HepG2 (cell line): ENCODE measurements at regions not wholly inside any gene's neighbourhood (a gene's known extent, or its start where the extent isn't known, plus 50 kb on each side); places are given as distances from the start of the nearest gene placed in this dataset.

Source experiments
- ATAC-seq: fragments of 200-7000 bp; cut with Tn5 transposase; 3 replicates; pipeline ENCODE4 v1.9.1; 2020; ENCODE audit warnings: mild to moderate bottlenecking, moderate library complexity
- BruUV-seq: library from RNA; stranded (reverse); fragments of 400-500 nt; replicated peaks from 2 replicates; lab custom pipeline; 2021; lab: Mats Ljungman, UMichigan
- CTCF ChIA-PET: fragments of 300-600 bp; formaldehyde crosslinking; extraction: SDS; loops from one replicate; lab custom pipeline; 2021; ENCODE audit warnings: low total read pairs, inconsistent platforms, low intra/inter-chr PET ratio; lab: Yijun Ruan, JAX
- POLR2A ChIA-PET: fragments of 350-600 bp; sonication (Branson Sonifier 250); formaldehyde crosslinking; loops from one replicate; lab custom pipeline; 2020; ENCODE audit warnings: antibody characterized with exemption, inconsistent platforms; lab: Yijun Ruan, JAX
- DNase-seq: peaks from one replicate; pipeline ENCODE4 v3.0.0-alpha.2; 2015; ENCODE audit warnings: low spot score
- FAIRE-seq: peaks from 3 replicates; lab custom pipeline; 2011; peaks lifted over from hg19 to GRCh38; lab: Jason Lieb, UNC
- H2AFZ ChIP-seq: one replicate; pipeline ENCODE4 v1.6.1; 2011; ENCODE audit warnings: low read length, inconsistent platforms
- H3K27ac ChIP-seq: fragments of 300-600 bp; 3 replicates; pipeline ENCODE4 v1.8.0; 2011; ENCODE audit warnings: mixed run types, mild to moderate bottlenecking, mixed read lengths, low read length, inconsistent platforms; ENCODE audit not compliant: insufficient read depth; ENCODE audit errors: extremely low read length
- H3K27me3 ChIP-seq, 2 experiments: fragments of 200-600 bp in 1 of 2; 2 replicates in 1 of 2; 3 replicates in 1 of 2; pipeline versions ENCODE4 v1.6.0 to v1.8.0; 2011; ENCODE audit warnings: low read length in 2 of 2, mild to moderate bottlenecking in 2 of 2, moderate library complexity in 2 of 2, inconsistent platforms in 1 of 2; ENCODE audit not compliant: insufficient read depth in 2 of 2, control insufficient read depth in 1 of 2
- H3K36me3 ChIP-seq, 2 experiments: fragments of 200-600 bp in 1 of 2; replicated peaks in 1 of 2; 2 replicates in 1 of 2; 3 replicates in 1 of 2; pipeline versions ENCODE4 v1.5.1 to v1.8.0; 2011; ENCODE audit warnings: low read length in 2 of 2, inconsistent platforms in 1 of 2; ENCODE audit not compliant: insufficient read depth in 2 of 2, control insufficient read depth in 1 of 2
- H3K4me1 ChIP-seq: 2 replicates; pipeline ENCODE4 v1.5.1; 2012; ENCODE audit warnings: low read length, inconsistent platforms; ENCODE audit not compliant: insufficient read depth
- H3K4me2 ChIP-seq: 2 replicates; pipeline ENCODE4 v1.6.0; 2011; ENCODE audit warnings: low read depth, low read length, inconsistent platforms
- H3K4me3 ChIP-seq, 3 experiments: fragments of 200-600 bp in 1 of 3; sonication (generic), shearing (Covaris generic) in 1 of 3; replicated peaks in 1 of 3; 2 replicates each; pipeline ENCODE4 v1.5.1; 2011 to 2016; ENCODE audit warnings: low read length in 3 of 3, inconsistent platforms in 2 of 3, low read depth in 2 of 3, mild to moderate bottlenecking in 2 of 3, control low read depth in 1 of 3, mixed read lengths in 1 of 3; ENCODE audit not compliant: insufficient read depth in 1 of 3
- H3K79me2 ChIP-seq: one replicate; pipeline ENCODE4 v1.6.1; 2011; ENCODE audit warnings: low read length, inconsistent platforms; ENCODE audit not compliant: insufficient read depth
- H3K9ac ChIP-seq: 2 replicates; pipeline ENCODE4 v1.6.0; 2011; ENCODE audit warnings: mild to moderate bottlenecking, low read depth, low read length, inconsistent platforms; ENCODE audit not compliant: insufficient read depth
- H3K9me3 ChIP-seq: 2 replicates; pipeline ENCODE4 v1.5.1; 2012; ENCODE audit warnings: mild to moderate bottlenecking, low read length
- H4K20me1 ChIP-seq: 2 replicates; pipeline ENCODE4 v1.6.0; 2011; ENCODE audit warnings: inconsistent platforms, mild to moderate bottlenecking, low read length, moderate library complexity; ENCODE audit not compliant: insufficient read depth
- ATF7-NPFF ChIP-seq: sonication (generic); formaldehyde crosslinking; IDR thresholded peaks from 2 replicates; pipeline ENCODE4 v1.8.1; 2023; ENCODE audit warnings: mild to moderate bottlenecking, low read depth, missing genetic modification reagents, moderate library complexity
- ELF1 ChIP-seq: sonication (generic); formaldehyde crosslinking; IDR thresholded peaks from 2 replicates; pipeline ENCODE4 v1.4.0; 2020; ENCODE audit warnings: missing genetic modification reagents
- FOXO1 ChIP-seq: sonication (generic); formaldehyde crosslinking; IDR thresholded peaks from 2 replicates; pipeline ENCODE4 v1.4.0; 2020; ENCODE audit warnings: missing genetic modification reagents
- SATB2 ChIP-seq: sonication (generic); formaldehyde crosslinking; IDR thresholded peaks from 2 replicates; pipeline ENCODE4 v1.5.0; 2020; ENCODE audit warnings: missing genetic modification reagents
- TEAD3 ChIP-seq: optimal IDR thresholded peaks from 2 replicates; pipeline ENCODE3; 2016; ENCODE audit warnings: borderline replicate concordance
- XRCC5 ChIP-seq: fragments of 200-400 bp; formaldehyde crosslinking; optimal IDR thresholded peaks from 2 replicates; pipeline ENCODE3; 2017; ENCODE audit warnings: mild to moderate bottlenecking, low read length
- ZNF251 ChIP-seq: sonication (generic); formaldehyde crosslinking; IDR thresholded peaks from 2 replicates; pipeline ENCODE4 v1.9.0; 2021; ENCODE audit warnings: mild to moderate bottlenecking, missing genetic modification reagents
- ZNF354B ChIP-seq: sonication (generic); formaldehyde crosslinking; IDR thresholded peaks from 2 replicates; pipeline ENCODE4 v1.8.0; 2022; ENCODE audit warnings: mild to moderate bottlenecking, missing genetic modification reagents
- ZNF678 ChIP-seq: sonication (generic); formaldehyde crosslinking; IDR thresholded peaks from 2 replicates; pipeline ENCODE4 v1.4.0; 2020; ENCODE audit warnings: mild to moderate bottlenecking, missing genetic modification reagents
- ZNF781 ChIP-seq: sonication (generic); formaldehyde crosslinking; IDR thresholded peaks from 2 replicates; pipeline ENCODE4 v1.5.1; 2020; ENCODE audit warnings: borderline replicate concordance, mild to moderate bottlenecking, missing genetic modification reagents; ENCODE audit errors: not compliant biosample characterization
- ZNF850 ChIP-seq: sonication (generic); formaldehyde crosslinking; conservative IDR thresholded peaks from 2 replicates; pipeline ENCODE4 v1.9.0; 2021; ENCODE audit warnings: mild to moderate bottlenecking, missing genetic modification reagents
- WGBS: methylation state at CpG from one replicate; pipeline ENCODE4 v1.1.6; 2017; ENCODE audit warnings: low lambda C conversion rate; 5-methylcytosine and 5-hydroxymethylcytosine counted together
- in situ Hi-C: cut with HindIII; loops from 2 replicates; pipeline ENCODE4 v1.10.0; 2017; ENCODE audit warnings: low pct_unique_long_range_greater_than_20kb; ENCODE audit not compliant: extremely low pct_ligation_motif_present
- intact Hi-C: fragments of 100-400 bp; cut with micrococcal nuclease; formaldehyde crosslinking; loops from one replicate; pipeline ENCODE4 v1.10.0; 2022; ENCODE audit not compliant: unreplicated experiment
- TF ChIP-seq, protein P1 (sequence below): sonication (generic); formaldehyde crosslinking; IDR thresholded peaks from 2 replicates; pipeline ENCODE4 v1.5.0; 2020; ENCODE audit warnings: mild to moderate bottlenecking, missing genetic modification reagents
- TF ChIP-seq, protein P2 (sequence below): IDR thresholded peaks from 2 replicates; pipeline ENCODE4 v1.6.1; 2016
- TF ChIP-seq, protein P3 (sequence below): sonication (generic); formaldehyde crosslinking; IDR thresholded peaks from 2 replicates; pipeline ENCODE4 v1.8.0; 2022; ENCODE audit warnings: mild to moderate bottlenecking, missing genetic modification reagents

DNA sequence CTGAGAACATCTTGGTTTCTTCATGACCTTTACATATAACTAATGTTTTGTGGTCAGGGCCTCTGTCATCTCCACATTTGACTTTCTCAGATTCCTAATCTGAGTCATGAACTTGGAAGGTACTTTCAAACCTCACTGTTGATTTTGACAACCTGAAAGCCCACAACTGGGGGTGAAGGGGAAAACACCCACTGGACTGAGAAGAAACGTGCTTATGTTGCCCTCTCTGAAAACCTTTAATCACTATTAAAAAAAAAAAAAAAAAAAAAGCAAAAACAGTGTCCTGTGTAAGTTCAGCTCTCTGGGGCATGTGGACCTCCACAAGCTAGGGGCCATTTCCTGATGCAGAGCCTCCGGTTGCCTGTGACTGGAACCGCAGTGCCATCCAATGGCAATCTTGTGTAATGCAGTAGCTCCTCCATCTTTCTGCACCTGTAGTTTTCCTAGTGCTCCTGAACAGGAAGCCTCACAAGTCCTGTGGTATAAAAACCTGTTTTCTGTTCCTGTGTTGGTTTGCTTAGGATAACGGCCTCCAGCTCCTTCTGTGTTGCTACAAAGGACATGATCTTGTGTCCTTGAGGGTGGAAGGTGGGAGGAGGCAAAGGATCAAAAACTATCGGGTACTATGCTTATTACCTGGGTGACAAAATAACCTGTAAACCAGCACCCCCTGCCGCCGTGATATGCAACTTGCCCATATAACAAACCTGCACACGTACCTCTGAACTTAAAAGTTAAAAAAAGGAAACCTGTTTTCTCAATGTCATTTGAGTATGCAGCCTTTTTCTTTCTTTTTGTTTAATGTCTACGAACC, 124.5 kb downstream of the ZNF648 start:
- peak overlapping the region; percentile 50 for H2AFZ ChIP-seq
- no peak overlapping the region for H3K4me3 ChIP-seq
- in situ Hi-C loops, result loop anchor here (10.0 kb wide), 1 partner anchor 452 kb away; the partner anchor contains the start of gene CACNA1E
- no peaks in the 10 kb centered on the region for H3K36me3 ChIP-seq
- FAIRE-seq (peak; percentile 85), ATAC-seq (peak; percentile 97), DNase-seq (peak; percentile 57)
- no peaks in the 10 kb centered on the region for H3K9me3 ChIP-seq
- no peaks in the 10 kb centered on the region for H3K4me1 ChIP-seq
- no peak overlapping the region for H3K9ac ChIP-seq
- intact Hi-C loops, result loop anchor here (5.0 kb wide), 2 partner anchors 200 to 750 kb away; no protein-coding TSS in a partner anchor
- no TSS peak for BruUV-seq
- ChIA-PET CTCF (interaction anchor here (2.6 kb wide), 1 partner anchor 458 kb away, joined by 18 read pairs; no protein-coding TSS in a partner anchor), POLR2A (no interaction called here)
- WGBS, result 0% methylated on average over 9 of the region's 9 CpGs
- H3K27me3 ChIP-seq, result no peaks in the 10 kb centered on the region; a peak in 1 of 5 replicates
- H4K20me1 ChIP-seq, result no peaks in the 10 kb centered on the region
- peak overlapping the region; percentile 41 for H3K4me2 ChIP-seq
- H3K27ac ChIP-seq, result no peak overlapping the region
- no peaks in the 10 kb centered on the region for H3K79me2 ChIP-seq
- no peak for TF ChIP-seq SATB2
- peak; percentile 51; the same call in 1 of the 2 replicates for TF ChIP-seq ELF1
- no peak for TF ChIP-seq ZNF850 (CRISPR knock-in tag)
- peak; percentile 33 for TF ChIP-seq XRCC5
- TF ChIP-seq ZNF354B (CRISPR knock-in tag), result no peak
- no peak for TF ChIP-seq ZNF251
- 0 out of 2 replicates have a peak, but pooled peaks have one; percentile 24 for TF ChIP-seq ATF7-NPFF (CRISPR knock-in tag)
- peak; percentile 24 for TF ChIP-seq TEAD3 (CRISPR knock-in tag)
- TF ChIP-seq, protein P1, sequence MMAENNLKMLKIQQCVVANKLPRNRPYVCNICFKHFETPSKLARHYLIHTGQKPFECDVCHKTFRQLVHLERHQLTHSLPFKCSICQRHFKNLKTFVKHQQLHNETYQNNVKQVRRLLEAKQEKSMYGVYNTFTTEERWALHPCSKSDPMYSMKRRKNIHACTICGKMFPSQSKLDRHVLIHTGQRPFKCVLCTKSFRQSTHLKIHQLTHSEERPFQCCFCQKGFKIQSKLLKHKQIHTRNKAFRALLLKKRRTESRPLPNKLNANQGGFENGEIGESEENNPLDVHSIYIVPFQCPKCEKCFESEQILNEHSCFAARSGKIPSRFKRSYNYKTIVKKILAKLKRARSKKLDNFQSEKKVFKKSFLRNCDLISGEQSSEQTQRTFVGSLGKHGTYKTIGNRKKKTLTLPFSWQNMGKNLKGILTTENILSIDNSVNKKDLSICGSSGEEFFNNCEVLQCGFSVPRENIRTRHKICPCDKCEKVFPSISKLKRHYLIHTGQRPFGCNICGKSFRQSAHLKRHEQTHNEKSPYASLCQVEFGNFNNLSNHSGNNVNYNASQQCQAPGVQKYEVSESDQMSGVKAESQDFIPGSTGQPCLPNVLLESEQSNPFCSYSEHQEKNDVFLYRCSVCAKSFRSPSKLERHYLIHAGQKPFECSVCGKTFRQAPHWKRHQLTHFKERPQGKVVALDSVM (CRISPR knock-in tag), result no peak
- TF ChIP-seq, protein P2, sequence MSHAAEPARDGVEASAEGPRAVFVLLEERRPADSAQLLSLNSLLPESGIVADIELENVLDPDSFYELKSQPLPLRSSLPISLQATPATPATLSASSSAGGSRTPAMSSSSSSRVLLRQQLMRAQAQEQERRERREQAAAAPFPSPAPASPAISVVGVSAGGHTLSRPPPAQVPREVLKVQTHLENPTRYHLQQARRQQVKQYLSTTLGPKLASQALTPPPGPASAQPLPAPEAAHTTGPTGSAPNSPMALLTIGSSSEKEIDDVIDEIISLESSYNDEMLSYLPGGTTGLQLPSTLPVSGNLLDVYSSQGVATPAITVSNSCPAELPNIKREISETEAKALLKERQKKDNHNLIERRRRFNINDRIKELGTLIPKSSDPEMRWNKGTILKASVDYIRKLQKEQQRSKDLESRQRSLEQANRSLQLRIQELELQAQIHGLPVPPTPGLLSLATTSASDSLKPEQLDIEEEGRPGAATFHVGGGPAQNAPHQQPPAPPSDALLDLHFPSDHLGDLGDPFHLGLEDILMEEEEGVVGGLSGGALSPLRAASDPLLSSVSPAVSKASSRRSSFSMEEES, result no peak
- TF ChIP-seq ZNF678, result no peak
- TF ChIP-seq FOXO1 (CRISPR knock-in tag), result no peak
- no peak for TF ChIP-seq ZNF781 (CRISPR knock-in tag)
- TF ChIP-seq, protein P3, sequence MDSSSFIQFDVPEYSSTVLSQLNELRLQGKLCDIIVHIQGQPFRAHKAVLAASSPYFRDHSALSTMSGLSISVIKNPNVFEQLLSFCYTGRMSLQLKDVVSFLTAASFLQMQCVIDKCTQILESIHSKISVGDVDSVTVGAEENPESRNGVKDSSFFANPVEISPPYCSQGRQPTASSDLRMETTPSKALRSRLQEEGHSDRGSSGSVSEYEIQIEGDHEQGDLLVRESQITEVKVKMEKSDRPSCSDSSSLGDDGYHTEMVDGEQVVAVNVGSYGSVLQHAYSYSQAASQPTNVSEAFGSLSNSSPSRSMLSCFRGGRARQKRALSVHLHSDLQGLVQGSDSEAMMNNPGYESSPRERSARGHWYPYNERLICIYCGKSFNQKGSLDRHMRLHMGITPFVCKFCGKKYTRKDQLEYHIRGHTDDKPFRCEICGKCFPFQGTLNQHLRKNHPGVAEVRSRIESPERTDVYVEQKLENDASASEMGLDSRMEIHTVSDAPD (CRISPR knock-in tag), result no peak
